Ovary (tissue), 7 donors: ENCODE measurements at regions not wholly inside any gene's neighbourhood (a gene's known extent, or its start where the extent isn't known, plus 50 kb on each side); places are given as distances from the start of the nearest gene placed in this dataset.

Source experiments
- DNase-seq, 5 donors: peaks; one replicate each; pipeline ENCODE4 v3.0.0-alpha.2; 2019 to 2020
- H3K27ac ChIP-seq, 2 donors: fragments of 200-600 bp; one replicate each; pipeline versions ENCODE4 v1.5.1 to v1.8.0; 2019 to 2022
- H3K27me3 ChIP-seq: fragments of 200-600 bp; one replicate; pipeline ENCODE4 v1.8.0; 2022
- H3K36me3 ChIP-seq: fragments of 200-600 bp; sonication (generic); one replicate; pipeline ENCODE4 v1.5.1; 2019
- H3K4me1 ChIP-seq: one replicate; pipeline ENCODE4 v1.8.1; 2013; ENCODE audit warnings: mild to moderate bottlenecking, moderate library complexity; ENCODE audit not compliant: insufficient read depth
- H3K4me3 ChIP-seq: fragments of 200-600 bp; sonication (generic); one replicate; pipeline ENCODE4 v1.5.1; 2017
- H3K9me3 ChIP-seq, 2 donors: fragments of 200-600 bp in 1 of 2; sonication (generic) in 1 of 2; one replicate each; pipeline versions ENCODE4 v1.5.1 to v1.8.1; 2013 to 2019; ENCODE audit warnings: mild to moderate bottlenecking in 1 of 2, moderate library complexity in 1 of 2
- EP300 ChIP-seq: sonication (generic); formaldehyde crosslinking; IDR thresholded peaks from one replicate; pipeline ENCODE4 v1.6.1; 2017; ENCODE audit warnings: antibody characterized with exemption
- POLR2A ChIP-seq: fragments of 450-650 bp; IDR thresholded peaks from one replicate; pipeline ENCODE4 v1.6.1; 2017; ENCODE audit warnings: antibody characterized with exemption, mild to moderate bottlenecking, moderate library complexity
- WGBS, 3 donors: extraction: QIAGEN DNeasy Blood & Tissue Kit in 1 of 3; methylation state at CpG; one replicate each; pipeline versions ENCODE4 v1.1.5 to v1.1.7; 2013 to 2017; 5-methylcytosine and 5-hydroxymethylcytosine counted together
- intact Hi-C, 4 donors: fragments of 100-400 bp; cut with DNase I; formaldehyde crosslinking; loops; one replicate each; pipeline versions ENCODE4 v1.11.0 to v1.15.1; 2022 to 2023
- TF ChIP-seq, protein P1 (sequence below), 3 donors: fragments of 450-650 bp in 2 of 3; fragments of 200-600 bp in 1 of 3; IDR thresholded peaks; one replicate each; pipeline versions ENCODE4 v1.5.1 to v1.8.0; 2016 to 2022; ENCODE audit warnings: antibody characterized with exemption in 3 of 3, mild to moderate bottlenecking in 1 of 3
- donor health status: DM: no; HTN: no; CAD: no; lungs with moderate emphysema.
- donor health status: DM: no; HTN: no; CAD: no.
- donor health status: Bipolar disorder and iron deficiency.
- donor health status: DM: no; HTN: no; CAD: no.
- donor health status: DM: yes; HTN: yes; CAD: no.

DNA sequence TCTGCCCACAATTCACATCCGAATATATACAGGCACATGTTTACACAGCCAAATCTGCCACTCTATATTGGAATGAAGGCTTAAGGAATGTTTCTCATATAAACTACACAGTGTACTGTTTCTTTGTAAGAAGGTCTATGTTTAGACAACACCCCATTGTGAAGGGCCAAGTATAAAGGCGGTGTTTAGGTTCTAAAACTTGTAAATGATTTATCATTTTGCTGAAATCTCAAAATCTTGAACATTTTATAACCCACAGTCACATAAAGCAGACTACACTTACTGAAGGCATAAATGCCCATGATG lies 94.0 kb downstream of the ZNF608 start:
- Histone ChIP-seq H3K4me1 (peaks cover 11% of the 10 kb centered on the region), H3K36me3 (no peaks in the 10 kb centered on the region), H3K4me3 (peak overlapping the region; percentile 53), H3K9me3 (no peaks in the 10 kb centered on the region), H3K27ac (no peak overlapping the region), H3K27me3 (no peaks in the 10 kb centered on the region)
- DNase-seq, result no peak
- intact Hi-C loops, result loop anchor here in 1 of 4 donors (10.0 kb wide), 1 partner anchor 92 kb away; the partner anchor contains the start of gene ZNF608
- TF ChIP-seq, protein P1, sequence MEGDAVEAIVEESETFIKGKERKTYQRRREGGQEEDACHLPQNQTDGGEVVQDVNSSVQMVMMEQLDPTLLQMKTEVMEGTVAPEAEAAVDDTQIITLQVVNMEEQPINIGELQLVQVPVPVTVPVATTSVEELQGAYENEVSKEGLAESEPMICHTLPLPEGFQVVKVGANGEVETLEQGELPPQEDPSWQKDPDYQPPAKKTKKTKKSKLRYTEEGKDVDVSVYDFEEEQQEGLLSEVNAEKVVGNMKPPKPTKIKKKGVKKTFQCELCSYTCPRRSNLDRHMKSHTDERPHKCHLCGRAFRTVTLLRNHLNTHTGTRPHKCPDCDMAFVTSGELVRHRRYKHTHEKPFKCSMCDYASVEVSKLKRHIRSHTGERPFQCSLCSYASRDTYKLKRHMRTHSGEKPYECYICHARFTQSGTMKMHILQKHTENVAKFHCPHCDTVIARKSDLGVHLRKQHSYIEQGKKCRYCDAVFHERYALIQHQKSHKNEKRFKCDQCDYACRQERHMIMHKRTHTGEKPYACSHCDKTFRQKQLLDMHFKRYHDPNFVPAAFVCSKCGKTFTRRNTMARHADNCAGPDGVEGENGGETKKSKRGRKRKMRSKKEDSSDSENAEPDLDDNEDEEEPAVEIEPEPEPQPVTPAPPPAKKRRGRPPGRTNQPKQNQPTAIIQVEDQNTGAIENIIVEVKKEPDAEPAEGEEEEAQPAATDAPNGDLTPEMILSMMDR (IDR thresholded peaks at IDR 0.05), result no peak
- TF ChIP-seq POLR2A, result no peak
- TF ChIP-seq EP300, result no peak
- 53 to 65% (median 64%) methylated on average over 2 of the region's 2 CpGs for WGBS, 3 donors

DNA sequence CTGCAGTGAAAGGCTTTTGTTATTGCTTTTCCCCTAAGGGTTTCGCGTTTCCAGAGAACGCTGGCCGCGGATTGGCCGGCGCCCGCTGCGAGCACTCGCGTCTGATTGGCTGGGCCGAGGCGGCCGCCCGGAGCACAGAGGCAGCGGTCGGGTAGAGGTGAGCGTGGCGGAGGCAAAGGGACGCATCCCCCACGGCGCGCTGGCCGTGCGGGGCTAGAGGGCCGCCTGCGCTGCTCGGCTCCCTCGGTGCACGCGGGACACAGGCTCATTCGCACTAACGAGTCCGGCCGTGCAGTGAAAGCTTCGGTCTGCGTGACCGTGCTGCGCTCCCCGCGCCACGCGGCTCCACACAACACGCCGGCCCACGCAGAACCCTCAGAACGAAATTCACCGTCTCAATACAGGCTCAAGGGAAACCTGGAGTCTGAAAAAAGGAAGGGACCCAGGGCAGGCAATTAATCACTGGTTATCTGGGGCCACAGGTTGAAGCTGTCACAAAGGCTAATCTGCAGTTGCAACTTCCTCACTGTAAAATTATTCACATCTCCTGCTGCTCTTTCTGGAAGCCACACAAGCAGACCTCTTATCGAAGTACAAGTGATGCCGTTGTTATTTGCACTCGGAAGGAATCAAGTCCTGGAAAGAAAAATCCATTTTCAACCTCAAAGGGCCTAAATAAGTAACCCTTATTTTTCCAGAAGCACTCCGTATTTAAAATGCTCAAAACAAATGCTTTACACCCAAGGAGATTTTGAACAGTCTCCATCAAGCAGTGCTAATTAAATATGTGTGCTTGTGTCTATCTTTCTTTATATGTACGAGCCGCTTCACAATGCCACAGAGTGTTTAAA lies 94.6 kb downstream of the ZNF608 start:
- Histone ChIP-seq H3K27ac (peak overlapping the region in 1 of 2 donors; percentile 61), H3K4me3 (peak overlapping the region; percentile 53), H3K9me3 (no peaks in the 10 kb centered on the region), H3K36me3 (no peaks in the 10 kb centered on the region), H3K27me3 (no peaks in the 10 kb centered on the region), H3K4me1 (peaks cover 8% of the 10 kb centered on the region)
- TF ChIP-seq POLR2A (no peak), EP300 (no peak)
- TF ChIP-seq, protein P1 (IDR thresholded peaks at IDR 0.05), result no peak
- 3 to 5% (median 4%) methylated on average over 46 to 54 of the region's 54 CpGs for WGBS, 3 donors
- intact Hi-C loops, result loop anchor here in 1 of 4 donors (10.0 kb wide), 1 partner anchor 93 kb away; the partner anchor contains the start of gene ZNF608
- DNase-seq, result peak; percentile 81 to 89 (median 84)

DNA sequence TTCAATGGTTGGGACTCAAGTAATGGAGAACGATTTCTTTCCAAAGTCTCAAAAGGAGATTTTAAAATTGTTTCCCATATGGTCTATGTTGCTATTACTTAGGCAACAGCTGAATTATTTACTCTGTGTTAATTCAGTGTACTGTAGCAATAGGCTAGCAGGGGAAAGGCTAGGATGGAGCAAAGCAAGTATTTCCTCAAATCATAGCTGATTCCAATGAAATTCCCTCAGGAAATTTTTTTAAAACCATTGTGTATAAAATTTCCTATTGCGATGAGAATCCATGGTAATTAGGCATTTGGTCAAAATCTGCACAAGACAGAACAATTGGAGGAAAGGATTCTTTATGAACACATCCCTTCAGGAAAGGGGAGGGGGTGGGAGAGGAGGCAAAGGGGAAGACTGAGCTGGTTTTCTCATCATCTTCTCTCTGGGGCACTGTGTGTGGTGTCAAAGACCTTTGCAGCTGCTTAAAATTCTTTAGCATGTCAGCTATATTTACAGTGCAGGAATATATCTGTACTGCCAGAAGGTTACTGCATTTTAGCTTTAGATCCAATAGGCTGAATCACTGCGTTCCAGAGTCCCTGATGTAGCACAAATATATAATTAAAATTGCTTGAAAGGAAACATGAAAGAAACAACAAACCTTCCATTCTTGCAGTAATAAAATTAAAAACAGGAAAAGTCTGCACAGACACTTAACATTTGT lies 95.3 kb downstream of the ZNF608 start:
- DNase-seq, result no peak
- Histone ChIP-seq H3K4me3 (peak overlapping the region; percentile 53), H3K36me3 (no peaks in the 10 kb centered on the region), H3K4me1 (peaks cover 6% of the 10 kb centered on the region), H3K27ac (no peak overlapping the region), H3K27me3 (no peaks in the 10 kb centered on the region), H3K9me3 (no peaks in the 10 kb centered on the region)
- WGBS, 3 donors, result 2 to 6% (median 4%) methylated on average over 3 of the region's 3 CpGs
- intact Hi-C loops, result loop anchor here in 1 of 4 donors (10.0 kb wide), 1 partner anchor 94 kb away; the partner anchor contains the start of gene ZNF608
- TF ChIP-seq EP300, result no peak
- TF ChIP-seq POLR2A, result no peak
- TF ChIP-seq, protein P1 (IDR thresholded peaks at IDR 0.05), result no peak

DNA sequence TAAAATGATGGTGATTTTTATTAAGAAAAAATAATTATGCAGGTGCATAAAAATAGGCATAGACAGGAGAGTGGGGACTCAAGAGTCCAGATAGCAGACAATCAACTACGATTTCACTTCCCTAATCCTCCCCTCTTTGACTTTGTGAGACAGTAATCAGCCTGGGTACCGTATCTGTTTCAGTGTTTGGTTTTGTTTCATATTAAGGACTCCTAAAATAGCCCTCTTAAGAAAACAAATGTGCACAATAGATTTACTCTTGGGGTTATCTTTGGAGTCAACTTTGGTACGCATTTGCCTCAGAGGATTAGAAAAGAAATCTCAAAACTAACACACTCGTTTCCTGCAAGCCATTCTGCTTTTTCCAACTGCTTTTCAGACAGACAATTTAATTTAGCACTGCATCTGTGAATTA lies 96.3 kb downstream of the ZNF608 start:
- intact Hi-C loops, result loop anchor here in 1 of 4 donors (10.0 kb wide), 1 partner anchor 95 kb away; the partner anchor contains the start of gene ZNF608
- Histone ChIP-seq H3K27ac (no peak overlapping the region), H3K4me1 (peaks cover 3% of the 10 kb centered on the region), H3K9me3 (no peaks in the 10 kb centered on the region), H3K36me3 (no peaks in the 10 kb centered on the region), H3K27me3 (no peaks in the 10 kb centered on the region), H3K4me3 (no peak overlapping the region)
- TF ChIP-seq EP300, result no peak
- TF ChIP-seq, protein P1 (IDR thresholded peaks at IDR 0.05), result no peak
- TF ChIP-seq POLR2A, result no peak
- DNase-seq, result no peak
- WGBS, 3 donors, result 3 to 8% (median 6%) methylated on average over 4 of the region's 4 CpGs
